ENCODE measurements at regions not wholly inside any gene's neighbourhood (a gene's known extent, or its start where the extent isn't known, plus 50 kb on each side); places are given as distances from the start of the nearest gene placed in this dataset.

DNA sequence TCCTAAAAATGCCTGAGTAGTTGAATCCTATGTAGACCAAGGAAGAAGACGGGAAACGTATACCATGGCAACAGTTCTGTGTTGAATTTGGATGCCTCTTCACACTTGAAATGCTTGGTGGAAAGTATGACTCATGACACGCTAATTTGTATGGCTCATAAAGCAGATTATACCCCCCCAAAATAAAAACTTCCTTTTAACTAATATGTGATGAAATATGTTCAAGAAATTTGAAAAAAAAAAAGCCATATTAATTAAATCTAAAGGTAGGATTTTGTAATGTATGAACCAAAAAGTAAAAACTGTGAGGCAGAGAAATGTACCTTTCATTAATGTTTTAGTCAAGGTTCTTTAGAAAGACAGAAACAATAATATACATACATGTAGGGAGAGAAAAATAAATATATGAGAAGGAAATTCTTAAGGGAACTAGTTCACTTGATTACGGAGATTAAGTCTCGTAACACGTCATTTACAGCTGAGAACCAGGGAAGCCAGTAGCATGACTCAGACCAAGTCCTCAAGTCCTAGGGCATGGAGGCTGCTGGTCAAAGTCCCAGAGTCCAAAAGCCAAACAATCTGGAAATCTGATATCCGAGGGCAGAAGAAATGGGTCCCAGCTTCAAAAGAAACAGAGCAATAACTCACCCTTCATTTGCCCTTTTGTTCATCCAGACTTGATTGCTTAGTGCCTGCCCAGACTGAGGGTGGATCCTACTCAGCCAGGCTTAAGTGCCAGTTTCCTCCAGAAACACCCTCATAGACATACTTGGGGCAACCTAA is 485.1 kb downstream of the SEMA3D start:
- H3K27me3 ChIP-seq: no peaks in the 10 kb centered on the region
- no peaks in the 10 kb centered on the region for H3K36me3 ChIP-seq
- no peaks in the 10 kb centered on the region for H3K9me3 ChIP-seq
- no peak overlapping the region for H3K27ac ChIP-seq
- TF ChIP-seq EP300 (IDR thresholded peaks at IDR 0.05) (no peak), POLR2A (IDR thresholded peaks at IDR 0.05) (no peak)
- 71 to 75% (median 73%) methylated on average over 7 of the region's 7 CpGs for WGBS, 3 donors
- no peak overlapping the region for H3K4me3 ChIP-seq
- intact Hi-C loops (cut with DNase I): no loop called here
- no peaks in the 10 kb centered on the region for H3K4me1 ChIP-seq (ENCODE audit: insufficient read depth)
- no peak for DNase-seq

- DNase-seq: no peak
- TF ChIP-seq CTCF (IDR thresholded peaks at IDR 0.05) (no peak), EP300 (IDR thresholded peaks at IDR 0.05) (no peak), POLR2A (IDR thresholded peaks at IDR 0.05) (no peak)
- no peaks in the 10 kb centered on the region for H3K4me1 ChIP-seq (ENCODE audit: insufficient read depth)
- intact Hi-C loops (cut with DNase I): no loop called here
- H3K4me3 ChIP-seq: no peak overlapping the region
- no peaks in the 10 kb centered on the region for H3K27me3 ChIP-seq
- H3K36me3 ChIP-seq: no peaks in the 10 kb centered on the region
- no peaks in the 10 kb centered on the region for H3K9me3 ChIP-seq
- H3K27ac ChIP-seq: no peak overlapping the region
- 94 to 96% (median 95%) methylated on average over 2 of the region's 2 CpGs for WGBS, 3 donors
Observed at GRCh38 chr7:84700563-84701370, 486.1 kb downstream of the SEMA3D start.

DNA sequence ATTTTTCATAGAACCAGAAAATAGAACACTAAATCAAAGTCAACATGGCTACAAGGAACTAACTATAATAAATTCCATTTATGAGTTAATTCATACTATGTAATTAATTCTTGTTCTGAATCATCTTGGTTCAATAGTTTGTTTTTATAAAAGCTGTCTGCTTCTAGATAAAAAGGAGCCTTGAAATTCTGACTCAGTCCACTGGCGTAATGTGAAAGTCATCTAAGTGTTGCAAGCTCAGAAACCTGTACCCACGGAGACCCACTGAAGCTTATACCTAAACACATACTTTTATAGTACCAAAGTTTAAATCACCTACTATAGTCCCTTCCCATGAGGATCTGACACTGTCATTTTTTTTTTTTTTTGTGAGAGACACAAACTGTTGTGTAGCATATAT is 489.4 kb downstream of the SEMA3D start:
- H3K4me1 ChIP-seq (ENCODE audit: insufficient read depth): no peaks in the 10 kb centered on the region
- DNase-seq: no peak
- H3K36me3 ChIP-seq: no peaks in the 10 kb centered on the region
- no peak overlapping the region for H3K4me3 ChIP-seq
- WGBS, 3 donors: 41 to 52% (median 45%) methylated on average over 2 of the region's 2 CpGs
- TF ChIP-seq POLR2A (IDR thresholded peaks at IDR 0.05) (no peak), EP300 (IDR thresholded peaks at IDR 0.05) (no peak), CTCF (IDR thresholded peaks at IDR 0.05) (no peak)
- no peaks in the 10 kb centered on the region for H3K9me3 ChIP-seq
- no peak overlapping the region for H3K27ac ChIP-seq
- intact Hi-C loops (cut with DNase I): no loop called here
- H3K27me3 ChIP-seq: no peaks in the 10 kb centered on the region

- H3K27ac ChIP-seq: no peak overlapping the region
- WGBS, 3 donors: 89 to 96% (median 95%) methylated on average over 1 of the region's 1 CpG
- H3K4me3 ChIP-seq: no peak overlapping the region
- H3K9me3 ChIP-seq: no peaks in the 10 kb centered on the region
- DNase-seq: no peak
- no peaks in the 10 kb centered on the region for H3K36me3 ChIP-seq
- TF ChIP-seq POLR2A (IDR thresholded peaks at IDR 0.05) (no peak), CTCF (IDR thresholded peaks at IDR 0.05) (no peak), EP300 (IDR thresholded peaks at IDR 0.05) (no peak)
- intact Hi-C loops (cut with DNase I): no loop called here
- no peaks in the 10 kb centered on the region for H3K27me3 ChIP-seq
- H3K4me1 ChIP-seq (ENCODE audit: insufficient read depth): no peaks in the 10 kb centered on the region
Observed at GRCh38 chr7:84693483-84693882, 493.4 kb downstream of the SEMA3D start.

- no peaks in the 10 kb centered on the region for H3K9me3 ChIP-seq
- no peaks in the 10 kb centered on the region for H3K4me1 ChIP-seq (ENCODE audit: insufficient read depth)
- intact Hi-C loops (cut with DNase I): no loop called here
- H3K4me3 ChIP-seq: no peak overlapping the region
- DNase-seq: no peak
- H3K27ac ChIP-seq: no peak overlapping the region
- no peak for TF ChIP-seq POLR2A (IDR thresholded peaks at IDR 0.05)
- no peak for TF ChIP-seq CTCF (IDR thresholded peaks at IDR 0.05)
- TF ChIP-seq EP300 (IDR thresholded peaks at IDR 0.05): no peak
- H3K36me3 ChIP-seq: no peaks in the 10 kb centered on the region
- no peaks in the 10 kb centered on the region for H3K27me3 ChIP-seq
Observed at GRCh38 chr7:84688671-84689070, 494.1 kb upstream of the SEMA3A start.

Data from ovary (tissue), 7 donors.